ENCODE measurements at regions not wholly inside any gene's neighbourhood (a gene's known extent, or its start where the extent isn't known, plus 50 kb on each side); places are given as distances from the start of the nearest gene placed in this dataset.

DNA sequence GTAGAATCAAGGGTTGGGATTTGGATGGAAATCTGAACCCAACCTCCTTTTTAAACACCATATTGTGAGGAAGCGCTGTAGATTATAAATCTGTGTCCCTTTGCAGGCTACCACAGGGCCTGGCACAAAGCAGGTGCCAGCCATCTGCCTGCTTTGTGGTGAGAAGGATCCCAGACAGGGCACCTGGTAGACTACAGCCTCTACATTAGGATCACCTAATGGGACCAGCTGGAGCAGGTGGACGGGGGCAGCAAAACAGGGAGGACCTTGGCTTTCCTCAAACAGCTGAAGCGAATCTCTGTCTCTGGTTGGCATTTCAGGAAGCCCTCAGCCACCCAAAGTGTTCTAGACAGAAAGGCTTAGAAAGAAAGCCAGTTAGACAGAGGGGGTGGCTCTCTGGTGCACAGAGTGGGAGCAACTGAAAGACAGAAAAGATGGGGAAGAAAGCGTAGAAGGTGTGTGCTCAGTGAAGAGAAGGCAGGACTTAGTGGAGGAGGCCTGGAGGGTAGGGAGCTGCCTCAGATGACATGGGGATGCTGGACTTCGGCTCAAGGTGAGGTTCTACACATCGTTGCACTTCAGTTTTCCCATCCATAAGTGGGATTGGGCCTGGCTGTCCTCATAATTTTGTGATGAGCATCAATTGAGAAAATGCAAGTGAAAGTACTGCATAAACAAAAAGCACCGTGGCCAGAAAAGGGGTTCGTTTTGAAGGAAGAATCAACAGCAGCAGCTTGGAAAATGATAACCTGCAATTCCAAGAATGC lies 350.8 kb downstream of the CYRIA start:
- no peak for DNase-seq

DNA sequence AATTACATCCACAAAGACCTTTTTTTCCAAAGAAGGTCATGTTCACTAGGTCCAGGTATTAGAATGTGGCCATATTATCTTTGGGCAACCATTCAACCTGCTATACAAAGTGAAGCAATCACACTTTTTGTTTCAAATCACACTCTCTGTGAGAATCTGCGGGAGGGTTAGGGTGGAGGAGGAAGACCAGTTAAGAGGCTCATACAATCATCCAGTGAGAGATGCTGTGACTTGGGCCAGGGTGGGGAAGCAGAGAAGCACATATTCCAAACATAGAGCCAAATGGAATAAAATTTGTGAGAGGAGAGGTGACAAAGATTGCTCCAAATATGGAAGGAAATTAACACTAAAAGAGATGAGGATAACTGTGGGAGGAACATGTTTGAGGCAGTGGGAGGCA lies 351.6 kb downstream of the CYRIA start:
- DNase-seq = no peak

GRCh38 chr2:16313235-16313975 lies 352.2 kb downstream of the CYRIA start:
- no peak for DNase-seq

DNA sequence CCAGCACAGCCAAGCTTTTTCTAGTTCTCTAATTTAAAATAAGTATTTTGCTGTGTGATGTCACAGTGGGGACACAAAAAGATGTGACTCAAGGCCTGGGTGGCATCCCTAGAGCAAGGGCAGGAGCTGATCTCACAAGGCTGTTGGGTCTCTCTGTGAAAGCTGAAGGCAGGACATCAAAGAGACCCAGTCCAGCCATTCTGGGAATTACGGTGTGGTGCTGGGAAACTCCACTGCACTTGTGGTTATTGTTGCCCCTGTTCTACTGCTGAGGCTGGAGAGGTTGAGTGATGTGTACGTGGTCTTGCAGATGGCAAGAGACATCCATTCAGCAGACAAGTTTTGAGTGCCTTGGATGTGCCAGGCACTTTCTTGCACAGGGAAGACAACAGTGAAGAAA lies 352.9 kb downstream of the CYRIA start:
- no peak for DNase-seq

- no peak for DNase-seq
Observed at GRCh38 chr2:16311521-16312440, 353.9 kb downstream of the CYRIA start.

GRCh38 chr2:16308816-16309215 lies 356.8 kb downstream of the CYRIA start:
- no peak for DNase-seq

DNA sequence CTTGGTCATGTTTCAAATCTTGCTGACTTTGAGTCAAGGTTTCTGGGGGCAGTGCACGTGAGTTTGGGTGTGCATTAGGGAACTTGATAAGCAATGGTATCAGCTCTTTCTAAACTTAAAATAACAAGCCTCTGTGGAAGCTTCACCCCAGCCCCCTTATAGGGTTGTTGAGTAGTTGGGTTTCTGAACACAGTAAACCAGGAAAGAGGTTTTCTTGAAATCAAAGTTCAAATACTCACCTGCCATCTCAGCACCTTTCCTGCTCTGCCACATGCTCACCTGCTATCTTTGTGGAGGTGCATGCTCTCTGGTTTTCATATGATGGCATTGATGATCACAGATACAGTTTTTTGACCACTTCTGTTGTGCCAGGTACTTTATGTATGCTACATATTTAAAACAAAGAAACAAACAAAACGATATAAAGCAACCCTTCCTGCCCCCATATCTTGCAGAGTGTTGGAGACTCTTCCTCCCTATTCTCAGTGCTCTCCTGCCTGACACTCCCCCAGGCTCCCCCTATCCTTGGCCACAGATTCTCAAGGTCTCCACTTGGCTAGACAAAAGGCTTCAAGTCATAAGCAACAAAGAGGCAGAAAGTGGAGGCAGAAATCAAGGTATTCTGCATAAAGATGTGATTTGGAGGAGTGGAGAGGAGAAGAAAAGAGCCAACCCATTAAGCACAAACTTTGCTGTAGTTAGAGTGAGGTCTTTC lies 360.6 kb downstream of the CYRIA start:
- no peak for DNase-seq

DNA sequence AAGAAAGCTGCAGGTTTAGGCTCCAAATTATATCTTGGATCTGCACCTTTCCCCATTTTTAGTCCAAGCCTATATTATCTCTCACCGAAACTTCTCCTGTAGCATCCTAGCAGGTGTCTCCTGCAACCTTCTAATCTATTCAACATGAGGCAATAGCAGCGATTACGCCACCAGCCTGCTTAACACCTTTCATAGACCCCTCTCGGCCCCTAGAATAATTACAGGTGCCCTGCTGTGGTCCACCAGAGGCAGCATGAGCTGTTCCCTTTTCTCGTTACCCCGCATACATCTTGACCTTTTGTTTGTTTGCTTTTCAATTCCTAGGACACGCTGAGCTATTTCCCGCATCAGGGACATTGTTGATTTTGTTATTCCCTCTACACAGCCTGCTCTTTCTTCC lies 361.9 kb downstream of the CYRIA start:
- no peak for DNase-seq

GRCh38 chr2:16303273-16303577 lies 362.4 kb downstream of the CYRIA start:
- DNase-seq = no peak

GRCh38 chr2:16302431-16303272 lies 362.3 kb downstream of the MYCN start:
- peak in 1 of 5 experiments; percentile 5 for DNase-seq

DNA sequence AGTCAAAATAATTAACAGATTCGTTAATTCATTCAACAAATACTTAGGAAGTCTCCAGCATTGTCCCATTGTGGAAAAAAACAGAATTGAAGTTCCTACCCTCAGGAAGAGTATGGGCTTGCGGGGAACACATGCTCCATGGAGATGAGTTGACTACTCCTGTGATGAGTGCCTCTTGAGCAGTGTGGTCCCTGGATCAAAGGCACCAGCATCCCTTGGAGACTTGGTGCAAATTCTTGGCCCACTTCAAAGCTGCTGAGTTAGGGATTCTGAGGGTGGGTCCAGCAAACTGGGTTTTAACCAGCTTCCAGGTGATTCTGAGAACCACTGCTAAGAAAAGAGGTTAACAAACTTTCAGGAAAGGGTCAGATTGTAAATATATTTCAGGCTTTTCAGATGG lies 361.6 kb downstream of the MYCN start:
- DNase-seq = no peak

- DNase-seq = no peak
Observed at GRCh38 chr2:16298866-16299265, 358.5 kb downstream of the MYCN start.

DNA sequence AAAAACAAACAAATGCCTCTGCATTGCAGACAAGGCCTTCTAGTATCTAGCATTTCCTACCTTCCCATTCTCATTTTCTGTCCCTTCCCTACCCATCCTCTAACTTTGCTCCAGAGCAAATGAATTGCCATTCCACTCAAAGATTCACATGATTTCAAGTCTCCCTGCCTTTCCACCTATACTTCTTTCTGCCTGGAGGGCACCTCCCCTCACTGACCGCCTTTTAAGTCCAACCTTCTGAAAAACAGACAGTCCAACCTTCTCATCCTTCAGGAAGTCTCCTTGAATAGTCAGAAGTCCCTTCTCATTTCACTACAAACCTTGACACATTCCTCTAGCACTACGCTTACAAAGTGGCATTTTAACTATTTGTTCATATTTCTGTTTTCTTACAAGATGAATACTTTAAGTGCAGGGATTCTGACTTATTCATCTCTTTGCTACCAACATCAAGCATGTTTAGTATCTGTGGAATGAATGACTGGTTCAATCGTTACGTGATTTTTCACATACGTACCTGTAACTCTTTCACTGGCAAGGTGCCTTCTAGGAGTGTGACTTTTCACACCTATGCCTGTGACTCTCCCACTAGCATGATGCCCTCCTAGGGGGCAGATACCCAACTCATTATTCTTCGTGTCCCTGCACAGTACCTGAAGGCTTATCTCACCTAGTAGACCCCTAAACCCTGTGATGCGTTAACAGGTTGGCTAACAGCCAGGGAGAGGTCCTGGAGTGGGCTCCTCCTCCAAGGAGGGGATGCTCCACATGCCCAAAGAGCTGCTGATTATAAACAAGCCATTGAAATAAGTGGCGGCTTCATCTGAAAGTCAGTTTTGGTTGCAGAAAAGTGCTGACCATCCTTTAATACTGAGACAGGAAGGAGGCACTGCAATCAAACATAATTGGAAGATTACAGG lies 356.2 kb downstream of the MYCN start:
- no peak for DNase-seq

- no peak for DNase-seq
Observed at GRCh38 chr2:16296038-16296290, 355.6 kb downstream of the MYCN start.

- no peak for DNase-seq
Observed at GRCh38 chr2:16294791-16295190, 354.4 kb downstream of the MYCN start.

DNA sequence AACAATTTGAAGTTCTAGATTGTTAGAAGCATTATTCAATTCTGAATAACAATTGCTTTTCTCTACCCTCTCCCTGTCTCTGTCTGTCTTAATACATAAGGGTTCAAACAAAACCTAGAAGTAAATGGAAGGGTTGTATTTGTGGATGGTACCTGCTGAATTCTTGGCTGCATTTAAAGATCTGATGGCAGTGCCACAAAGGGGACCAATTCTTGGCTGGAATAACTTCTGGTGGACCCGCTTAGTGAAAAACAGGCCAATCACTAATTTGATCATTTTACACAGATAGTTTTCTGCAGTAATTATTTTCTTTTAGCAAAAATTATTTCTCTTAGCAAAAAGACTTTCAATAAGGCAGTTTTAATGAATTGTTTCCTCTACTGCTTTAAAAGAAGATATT lies 353.5 kb downstream of the MYCN start:
- DNase-seq = no peak

DNA sequence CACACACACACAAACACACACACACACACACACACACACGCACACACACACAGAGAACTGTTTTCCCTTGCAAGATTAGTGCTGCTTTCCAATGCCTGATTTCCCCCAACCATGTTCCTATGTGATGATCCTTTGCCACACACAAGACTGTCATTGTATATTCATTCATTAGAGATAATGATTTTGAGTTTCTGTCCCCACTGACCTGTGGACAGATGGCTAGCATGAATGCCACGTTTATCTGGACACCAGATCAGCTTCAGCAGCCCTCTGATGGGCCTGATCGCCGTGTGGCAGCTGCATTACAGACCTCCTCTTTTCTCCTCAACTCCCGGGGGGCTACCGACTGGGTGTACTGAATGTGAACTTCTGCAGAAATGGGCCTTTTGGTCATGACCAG lies 353.0 kb downstream of the MYCN start:
- DNase-seq = no peak

GRCh38 chr2:16291731-16292550 lies 351.6 kb downstream of the MYCN start:
- no peak for DNase-seq

DNA sequence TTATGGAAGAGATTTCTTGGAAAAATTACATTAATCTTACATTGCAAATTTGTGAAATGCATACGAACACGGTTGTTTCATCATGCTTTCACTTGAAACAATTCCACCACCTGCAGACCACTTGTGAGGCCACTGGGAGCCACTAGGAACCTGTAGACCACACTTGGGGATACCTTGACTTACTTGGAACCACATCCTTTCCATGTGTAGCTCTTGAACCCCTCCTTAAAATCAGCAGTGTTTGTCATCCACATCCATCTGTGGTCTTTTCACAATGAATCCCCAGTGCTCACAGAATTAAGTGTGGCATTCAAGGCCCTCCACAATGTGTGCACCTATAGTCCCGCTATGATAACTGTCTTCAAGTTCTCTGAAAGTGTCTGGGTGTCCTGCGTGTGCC lies 350.9 kb downstream of the MYCN start:
- no peak for DNase-seq

All from T-helper 2 cell (primary cell).